Stimulated activated CD4-positive, alpha-beta T cell treated with anti-CD3 and anti-CD28 coated beads, Interleukin-15, amount 100 ng/mL, for 24 hours (primary cell): ENCODE measurements at regions not wholly inside any gene's neighbourhood (a gene's known extent, or its start where the extent isn't known, plus 50 kb on each side); places are given as distances from the start of the nearest gene placed in this dataset.
"Not testable (repeated sequence)": the region's sequence is repeated elsewhere in the genome, so short reads cannot be mapped to it uniquely, and the experiment has no call there.

Experiments
- DNase-seq: peaks from one replicate; pipeline ENCODE4 v3.0.0-alpha.2; 2020

- DNase-seq: no peak
Observed at GRCh38 chr19:20287070-20287469, 120.1 kb downstream of the ZNF486 start.

DNA sequence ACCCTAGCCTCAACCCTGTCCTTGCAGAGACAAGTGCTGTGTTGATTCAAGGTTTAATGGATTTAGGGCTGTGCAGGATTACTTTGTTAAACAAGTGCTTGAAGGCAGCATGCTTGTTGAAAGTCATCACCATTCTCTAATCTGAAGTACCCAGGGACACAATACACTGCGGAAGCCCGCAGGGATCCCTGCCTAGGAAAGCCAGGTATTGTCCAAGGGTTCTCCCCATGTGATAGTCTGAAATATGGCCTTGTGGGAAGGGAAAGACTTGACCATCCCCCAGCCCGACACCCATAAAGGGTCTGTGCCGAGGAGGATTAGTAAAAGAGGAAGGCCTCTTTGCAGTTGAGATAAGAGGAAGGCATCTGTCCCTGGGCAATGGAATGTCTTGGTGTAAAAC lies 118.9 kb downstream of the ZNF486 start:
- not testable (repeated sequence) for DNase-seq

DNA sequence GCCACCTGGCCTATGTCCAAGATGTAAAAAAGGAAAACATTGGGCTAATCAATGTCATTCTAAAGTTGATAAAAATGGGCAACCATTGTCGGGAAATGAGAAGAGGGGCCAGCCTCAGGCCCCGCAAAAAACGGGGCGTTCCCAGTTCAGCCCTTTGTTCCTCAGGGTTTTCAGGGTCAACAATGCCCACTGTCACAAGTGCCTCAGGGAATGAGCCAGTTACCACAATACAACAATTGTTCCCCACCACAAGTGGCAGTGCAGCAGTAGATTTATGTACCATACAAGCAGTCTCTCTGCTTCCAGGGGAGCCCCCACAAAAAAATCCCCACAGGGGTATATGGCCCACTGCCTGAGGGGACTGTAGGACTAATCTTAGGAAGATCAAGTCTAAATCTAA lies 112.5 kb downstream of the ZNF486 start:
- no peak for DNase-seq

DNA sequence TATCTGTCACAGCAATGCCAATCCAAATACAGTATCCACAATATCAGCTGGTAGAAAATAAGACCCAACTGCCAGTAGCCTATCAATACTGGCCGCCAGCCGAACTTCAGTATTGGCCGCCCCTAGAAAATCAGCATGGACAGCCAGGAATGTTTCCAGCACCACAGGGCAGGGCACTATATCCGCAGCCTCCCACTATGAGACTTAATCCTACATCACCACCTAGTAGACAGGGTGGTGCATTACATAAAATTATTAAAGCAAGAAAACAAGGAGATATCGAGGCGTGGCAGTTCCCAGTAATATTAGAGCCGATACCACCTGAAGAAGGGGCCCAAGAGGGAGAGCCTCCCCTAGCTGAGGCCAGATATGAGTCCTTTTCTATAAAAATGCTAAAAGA lies 111.3 kb downstream of the ZNF486 start:
- no peak for DNase-seq

GRCh38 chr19:20276732-20277082 lies 109.7 kb downstream of the ZNF486 start:
- DNase-seq: not testable (repeated sequence)

DNA sequence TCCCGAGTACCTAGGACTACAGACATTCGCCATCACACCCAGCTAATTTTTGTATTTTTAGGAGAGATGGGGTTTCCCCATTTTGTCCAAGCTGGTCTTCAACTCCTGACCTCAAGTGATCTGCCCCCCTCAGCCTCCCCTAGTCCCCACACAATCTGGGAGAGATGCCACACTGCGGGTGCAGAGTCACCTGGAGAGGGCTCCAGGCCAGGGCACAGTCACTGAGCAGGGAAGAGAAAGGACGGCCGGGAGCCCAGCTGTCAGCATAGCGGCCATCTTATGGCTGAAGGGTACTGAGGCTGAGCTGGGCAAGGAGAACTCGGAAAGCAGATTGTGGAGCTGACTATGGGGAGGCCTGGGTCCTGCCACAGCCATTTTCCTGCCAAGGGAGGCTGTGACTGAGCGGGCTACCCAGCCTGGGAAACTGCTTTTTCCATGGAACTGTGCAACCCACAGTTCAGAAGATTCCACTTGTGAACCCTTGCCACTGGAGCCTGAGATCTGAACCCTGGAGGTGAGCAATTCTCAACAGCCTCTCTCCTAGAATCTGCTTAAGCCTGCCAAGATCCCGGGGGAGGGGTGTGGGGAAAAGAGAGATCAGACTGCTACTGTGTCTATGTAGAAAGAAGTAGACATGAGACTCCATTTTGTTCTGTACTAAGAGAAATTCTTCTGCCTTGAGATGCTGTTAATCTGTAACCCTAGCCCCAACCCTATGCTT lies 109.2 kb downstream of the ZNF486 start:
- DNase-seq: no peak

DNA sequence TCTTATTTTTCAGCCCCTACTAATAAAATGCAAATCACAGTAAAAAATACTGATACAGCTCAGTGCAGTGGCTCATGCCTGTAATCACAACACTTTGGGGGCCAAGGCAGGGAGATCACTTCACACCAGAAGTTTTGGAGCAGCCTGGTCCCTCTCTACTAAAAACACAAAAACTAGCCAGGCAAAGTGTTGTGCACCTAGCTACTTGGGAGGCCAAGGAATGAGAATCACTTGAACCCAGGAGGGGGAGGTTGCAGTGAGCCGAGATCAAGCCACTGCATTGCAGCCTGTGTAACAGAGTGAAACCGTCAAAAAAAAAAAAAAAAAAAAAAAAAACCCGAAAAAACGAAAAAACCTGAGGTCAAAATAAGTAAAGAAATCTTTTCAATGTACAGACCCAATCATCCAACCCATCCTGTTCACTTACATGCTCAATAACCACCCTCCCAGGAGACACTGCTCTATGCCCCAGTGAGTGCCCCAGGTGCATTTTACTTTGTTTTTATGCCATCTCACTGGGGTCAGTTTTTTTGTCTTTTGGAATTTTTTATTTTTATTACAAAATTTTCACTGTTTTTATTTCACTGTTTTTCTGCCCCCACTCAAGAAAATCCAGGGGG lies 107.0 kb downstream of the ZNF486 start:
- DNase-seq: no peak

- DNase-seq: no peak
Observed at GRCh38 chr19:20273376-20273775, 106.4 kb downstream of the ZNF486 start.

DNA sequence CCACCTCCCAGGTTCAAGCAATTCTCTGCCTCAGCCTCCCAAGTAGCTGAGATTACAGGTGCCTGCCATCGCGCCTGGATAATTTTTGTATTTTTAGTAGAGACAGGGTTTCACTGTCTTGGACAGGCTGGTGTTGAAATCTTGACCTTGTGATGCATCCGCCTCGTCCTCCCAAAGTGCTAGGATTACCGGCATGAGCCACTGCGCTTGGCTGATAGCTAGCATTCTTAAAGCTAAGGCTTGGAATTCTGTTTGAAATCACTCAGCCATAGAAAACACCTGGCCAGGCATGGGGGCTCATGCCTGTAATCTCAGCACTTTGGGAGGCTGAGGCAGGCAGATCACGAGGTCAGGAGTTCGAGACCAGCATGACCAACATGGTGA lies 105.6 kb downstream of the ZNF486 start:
- not testable (repeated sequence) for DNase-seq

GRCh38 chr19:20271927-20272626 lies 105.1 kb downstream of the ZNF486 start:
- DNase-seq: not testable (repeated sequence)

DNA sequence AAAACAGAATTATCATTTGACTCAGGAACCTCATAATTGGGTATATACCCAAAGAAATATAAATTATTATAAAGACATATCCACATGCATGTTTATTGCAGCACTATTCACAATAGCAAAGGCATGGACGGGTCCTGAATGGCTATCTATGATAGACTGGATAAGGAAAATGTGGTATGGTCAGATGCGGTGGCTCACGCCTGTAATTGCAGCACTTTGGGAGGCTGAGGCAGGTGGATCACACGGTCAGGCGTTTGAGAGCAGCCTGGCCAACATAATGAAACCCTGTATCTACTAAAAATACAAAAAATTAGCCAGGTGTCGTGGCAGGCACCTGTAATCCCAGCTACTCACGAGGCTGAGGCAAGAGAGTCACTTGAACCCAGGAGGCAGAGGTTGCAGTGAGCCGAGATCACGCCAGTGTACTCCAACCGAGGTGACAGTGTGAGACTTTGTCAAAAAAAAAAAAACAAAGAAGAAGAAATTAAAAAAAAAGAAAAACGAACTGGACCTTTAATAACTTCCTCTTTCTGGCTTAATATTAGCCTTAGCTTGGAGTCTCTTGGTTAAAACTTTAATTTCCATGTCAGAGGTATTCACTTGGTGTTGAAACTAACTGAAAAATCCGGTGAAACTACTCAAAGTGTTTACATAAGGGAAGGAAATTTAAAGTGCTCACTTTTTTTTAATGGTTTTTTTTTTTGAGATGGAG lies 104.4 kb downstream of the ZNF486 start:
- no peak for DNase-seq

- DNase-seq: no peak
Observed at GRCh38 chr19:20269461-20269860, 102.4 kb downstream of the ZNF486 start.

- DNase-seq: not testable (repeated sequence)
Observed at GRCh38 chr19:20261513-20261912, 94.5 kb downstream of the ZNF486 start.

- DNase-seq: not testable (repeated sequence)
Observed at GRCh38 chr19:20260738-20261137, 93.7 kb downstream of the ZNF486 start.

GRCh38 chr19:20259615-20260014 lies 92.6 kb downstream of the ZNF486 start:
- no peak for DNase-seq

DNA sequence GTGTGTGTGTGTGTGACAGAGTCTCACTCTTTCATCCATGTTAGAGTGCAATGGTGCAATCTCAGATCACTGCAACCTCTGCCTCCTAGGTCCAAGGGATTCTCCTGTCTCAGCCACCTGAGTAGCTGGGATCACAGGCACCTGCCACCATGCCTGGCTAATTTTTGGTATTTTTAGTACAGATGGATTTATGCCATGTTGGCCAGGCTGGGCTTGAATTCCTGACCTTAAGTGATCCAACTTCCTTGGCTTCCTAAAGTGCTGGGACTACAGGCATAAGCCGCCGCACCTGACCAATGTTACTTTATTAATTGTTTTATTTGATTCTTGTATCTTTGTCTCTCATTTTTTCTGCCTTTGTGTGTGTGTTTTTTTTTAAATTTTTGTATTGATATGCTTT lies 89.6 kb downstream of the ZNF486 start:
- DNase-seq: no peak

- DNase-seq: no peak
Observed at GRCh38 chr19:20254121-20254520, 87.1 kb downstream of the ZNF486 start.

DNA sequence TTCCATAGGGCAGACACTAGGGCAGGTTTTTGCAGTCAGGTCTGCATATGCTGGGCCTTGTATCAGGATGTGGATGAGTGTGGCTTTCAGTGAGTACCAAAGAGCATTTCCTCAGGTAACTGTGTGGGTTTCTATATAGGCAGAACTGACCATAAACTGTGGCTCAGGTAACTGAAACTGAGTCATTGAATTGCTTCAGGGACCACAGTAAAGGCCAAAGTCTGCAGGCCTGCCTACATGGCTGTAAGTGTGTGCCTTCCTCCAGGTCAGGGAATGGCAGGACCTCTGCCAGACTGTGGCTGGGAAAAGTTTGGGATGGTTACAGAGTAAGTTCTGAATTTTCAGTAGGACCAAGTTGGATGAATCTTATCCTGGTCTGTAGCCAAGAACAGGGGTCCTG lies 85.6 kb downstream of the ZNF486 start:
- DNase-seq: no peak

- no peak for DNase-seq
Observed at GRCh38 chr19:20250627-20251026, 83.6 kb downstream of the ZNF486 start.

DNA sequence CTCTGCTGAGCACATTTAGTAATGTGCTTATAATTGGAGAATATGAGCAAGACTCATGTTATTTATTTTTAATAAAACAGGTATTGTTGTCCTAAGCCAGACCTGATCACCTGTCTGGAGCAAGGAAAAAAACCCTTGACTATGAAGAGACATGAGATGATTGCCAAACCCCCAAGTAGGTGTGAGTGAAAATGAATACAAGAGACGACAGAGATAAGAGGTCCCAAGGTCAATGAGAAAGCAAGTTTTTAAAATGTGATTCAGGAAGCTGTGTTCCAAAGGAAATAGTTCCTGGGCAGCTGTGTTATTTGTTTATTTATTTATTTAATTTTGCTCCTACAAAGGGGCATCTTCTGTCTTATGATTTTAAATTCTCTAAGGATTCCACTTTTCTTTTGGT lies 83.1 kb downstream of the ZNF486 start:
- DNase-seq: no peak
